ENCODE measurements at regions not wholly inside any gene's neighbourhood (a gene's known extent, or its start where the extent isn't known, plus 50 kb on each side); places are given as distances from the start of the nearest gene placed in this dataset.

DNA sequence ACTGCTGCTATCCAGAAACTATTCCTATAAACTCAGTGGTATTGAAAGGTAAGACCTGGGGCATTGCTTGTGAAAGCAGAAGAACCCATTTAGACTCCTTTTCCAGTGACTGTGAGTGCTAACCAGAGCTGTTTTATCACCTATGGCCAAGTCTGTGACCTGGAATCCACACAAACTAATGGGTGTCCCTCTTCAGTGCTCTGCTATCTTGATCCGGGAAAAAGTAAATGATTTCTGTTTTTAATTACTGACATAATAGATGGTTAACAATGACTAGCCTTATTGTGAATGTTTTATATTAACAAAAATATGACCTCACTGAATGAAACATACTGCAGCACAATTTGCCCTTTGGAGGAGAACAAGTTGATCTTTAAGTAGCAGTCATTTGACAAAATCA is 251.6 kb upstream of the MC4R start:
- no peak for DNase-seq
- no peaks in the 10 kb centered on the region for H3K4me1 Mint-ChIP-seq (ENCODE audit: low read depth)
- POLR2A ChIA-PET: no interaction called here
- no peak for ATAC-seq
- H3K27me3 Mint-ChIP-seq (ENCODE audit: low read depth): no peaks in the 10 kb centered on the region
- CTCF ChIA-PET: no interaction called here
- peaks cover under 1% of the 10 kb centered on the region for H3K9me3 Mint-ChIP-seq (ENCODE audit: insufficient read depth)
- H3K27ac Mint-ChIP-seq: no peak overlapping the region
- no peak overlapping the region for H3K4me3 Mint-ChIP-seq
- H3K36me3 Mint-ChIP-seq (ENCODE audit: low read depth): no peaks in the 10 kb centered on the region

GRCh38 chr18:60639836-60640235 is 267.3 kb upstream of the MC4R start:
- Mint-ChIP-seq H3K27ac (no peak overlapping the region), H3K27me3 (ENCODE audit: low read depth) (no peaks in the 10 kb centered on the region), H3K4me3 (no peak overlapping the region), H3K4me1 (ENCODE audit: low read depth) (no peaks in the 10 kb centered on the region), H3K9me3 (ENCODE audit: insufficient read depth) (peaks cover 11% of the 10 kb centered on the region), H3K36me3 (ENCODE audit: low read depth) (no peaks in the 10 kb centered on the region)
- ChIA-PET CTCF (no interaction called here), POLR2A (no interaction called here)
- ATAC-seq (no peak), DNase-seq (no peak)

- DNase-seq (no peak), ATAC-seq (no peak)
- Mint-ChIP-seq H3K4me3 (no peak overlapping the region), H3K4me1 (ENCODE audit: low read depth) (no peaks in the 10 kb centered on the region), H3K27ac (no peak overlapping the region), H3K27me3 (ENCODE audit: low read depth) (no peaks in the 10 kb centered on the region), H3K9me3 (ENCODE audit: insufficient read depth) (peaks cover 4% of the 10 kb centered on the region), H3K36me3 (ENCODE audit: low read depth) (no peaks in the 10 kb centered on the region)
- ChIA-PET CTCF (no interaction called here), POLR2A (no interaction called here)
These were observed 270.4 kb upstream of the MC4R start for GRCh38 chr18:60643009-60643408.

DNA sequence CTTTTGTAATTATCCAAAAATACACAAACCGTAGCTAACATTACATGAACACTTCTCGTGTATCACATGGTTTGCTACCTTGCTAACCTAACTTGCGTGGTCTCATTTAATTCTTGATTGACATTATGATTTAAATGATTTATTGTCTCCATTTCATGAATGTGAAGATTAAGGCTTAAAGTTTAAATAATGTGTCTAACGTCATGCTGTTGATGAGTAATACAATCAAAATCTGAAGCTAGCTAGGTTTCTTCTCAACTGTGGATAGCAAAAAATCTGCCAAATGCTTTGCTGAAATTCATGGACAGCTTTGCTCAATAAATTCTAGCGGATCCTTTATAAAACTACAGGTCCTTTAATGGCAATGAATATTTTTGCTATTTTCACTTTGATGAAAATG is 274.1 kb upstream of the MC4R start:
- ChIA-PET POLR2A (no interaction called here), CTCF (no interaction called here)
- H3K4me1 Mint-ChIP-seq (ENCODE audit: low read depth): no peaks in the 10 kb centered on the region
- no peak overlapping the region for H3K27ac Mint-ChIP-seq
- H3K9me3 Mint-ChIP-seq (ENCODE audit: insufficient read depth): no peaks in the 10 kb centered on the region
- H3K27me3 Mint-ChIP-seq (ENCODE audit: low read depth): no peaks in the 10 kb centered on the region
- no peak for DNase-seq
- ATAC-seq: no peak
- no peaks in the 10 kb centered on the region for H3K36me3 Mint-ChIP-seq (ENCODE audit: low read depth)
- H3K4me3 Mint-ChIP-seq: no peak overlapping the region

GRCh38 chr18:60649107-60649506 is 276.5 kb upstream of the MC4R start:
- ChIA-PET CTCF (no interaction called here), POLR2A (no interaction called here)
- H3K4me3 Mint-ChIP-seq: no peak overlapping the region
- ATAC-seq (no peak), DNase-seq (no peak)
- H3K27me3 Mint-ChIP-seq (ENCODE audit: low read depth): no peaks in the 10 kb centered on the region
- no peaks in the 10 kb centered on the region for H3K9me3 Mint-ChIP-seq (ENCODE audit: insufficient read depth)
- no peaks in the 10 kb centered on the region for H3K4me1 Mint-ChIP-seq (ENCODE audit: low read depth)
- no peak overlapping the region for H3K27ac Mint-ChIP-seq
- H3K36me3 Mint-ChIP-seq (ENCODE audit: low read depth): no peaks in the 10 kb centered on the region

DNA sequence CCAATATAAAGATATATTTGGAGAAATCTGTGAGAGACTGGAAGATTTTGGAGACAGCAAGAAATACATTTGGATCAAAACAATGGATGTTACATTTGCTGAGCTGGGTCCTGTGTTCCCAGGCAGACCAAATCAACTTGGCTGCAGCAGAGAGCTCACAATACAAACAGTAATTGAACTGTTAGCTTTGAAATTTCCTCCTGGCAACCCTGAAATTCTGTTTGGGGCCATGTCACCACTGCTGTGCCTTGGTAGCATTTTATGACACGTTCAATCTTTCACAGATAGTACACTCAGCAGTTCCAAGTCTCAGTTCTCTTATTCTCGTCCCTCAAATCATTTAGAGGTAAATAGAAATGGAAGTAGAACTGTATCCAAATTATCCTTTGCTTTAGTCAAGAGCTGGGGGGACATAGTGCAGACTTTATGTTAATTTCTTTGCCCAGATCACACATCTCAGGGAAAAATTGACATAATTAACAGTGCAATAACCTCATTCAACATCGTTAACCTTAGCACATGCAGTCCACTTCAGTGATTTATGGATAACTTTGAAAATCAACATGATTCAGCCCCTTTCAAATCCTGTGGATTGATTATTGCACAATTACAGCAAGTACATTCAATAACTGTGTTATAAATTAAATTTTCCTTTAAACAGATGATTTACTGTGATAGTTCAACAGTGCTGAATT is 277.4 kb upstream of the MC4R start:
- H3K9me3 Mint-ChIP-seq (ENCODE audit: insufficient read depth): no peaks in the 10 kb centered on the region
- no peaks in the 10 kb centered on the region for H3K36me3 Mint-ChIP-seq (ENCODE audit: low read depth)
- H3K4me3 Mint-ChIP-seq: no peak overlapping the region
- CTCF ChIA-PET: no interaction called here
- POLR2A ChIA-PET: no interaction called here
- H3K27me3 Mint-ChIP-seq (ENCODE audit: low read depth): no peaks in the 10 kb centered on the region
- no peak for DNase-seq
- no peaks in the 10 kb centered on the region for H3K4me1 Mint-ChIP-seq (ENCODE audit: low read depth)
- no peak for ATAC-seq
- H3K27ac Mint-ChIP-seq: no peak overlapping the region

DNA sequence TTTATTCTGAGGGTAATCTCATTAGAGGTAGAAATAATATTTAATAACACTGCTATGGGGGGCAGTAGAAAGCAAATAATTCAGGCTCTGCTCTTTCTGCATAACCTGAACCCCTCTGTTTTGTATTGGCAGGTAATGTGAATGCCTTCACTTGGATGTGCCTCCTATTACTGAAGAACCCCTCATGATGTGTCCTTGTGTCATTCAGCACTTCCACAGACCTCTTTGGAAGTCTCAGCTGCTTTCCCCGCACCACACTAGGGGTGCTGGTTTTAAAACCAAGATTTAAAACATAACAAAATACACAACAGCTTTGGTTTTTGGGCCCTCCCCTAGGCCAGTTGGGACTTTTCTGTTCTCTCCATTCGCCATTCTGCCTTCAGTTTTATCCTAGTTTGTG is 281.7 kb upstream of the MC4R start:
- ATAC-seq: no peak
- POLR2A ChIA-PET: no interaction called here
- CTCF ChIA-PET: no interaction called here

GRCh38 chr18:60656553-60656952 is 284.0 kb upstream of the MC4R start:
- POLR2A ChIA-PET: no interaction called here
- H3K4me3 Mint-ChIP-seq: no peak overlapping the region

More for the DNA sequence above, 281.7 kb upstream of the MC4R start:
- Mint-ChIP-seq H3K4me3 (no peak overlapping the region), H3K9me3 (ENCODE audit: insufficient read depth) (peaks cover 6% of the 10 kb centered on the region), H3K27ac (no peak overlapping the region), H3K27me3 (ENCODE audit: low read depth) (no peaks in the 10 kb centered on the region), H3K36me3 (ENCODE audit: low read depth) (no peaks in the 10 kb centered on the region), H3K4me1 (ENCODE audit: low read depth) (no peaks in the 10 kb centered on the region)
- no peak for DNase-seq

DNA sequence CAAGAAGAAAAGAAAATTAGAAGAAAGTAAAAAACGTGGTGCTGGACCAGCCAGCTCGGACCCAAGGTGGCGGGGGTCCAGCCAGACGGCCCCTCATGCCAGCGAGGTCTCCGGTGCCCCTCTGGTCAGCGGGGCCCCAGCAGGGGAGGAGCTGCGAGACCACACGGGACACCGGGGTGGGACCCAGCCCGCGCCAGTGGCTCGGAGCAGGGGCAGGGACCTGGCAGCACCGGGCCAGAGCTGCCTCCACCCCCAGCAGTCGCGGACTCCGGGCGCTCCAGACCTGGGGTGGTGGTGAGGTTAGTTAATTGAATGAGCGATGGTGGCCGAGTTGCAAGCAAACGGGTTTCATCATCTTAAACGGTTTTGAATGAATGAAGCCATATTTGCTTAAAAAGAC is 289.9 kb upstream of the MC4R start:
- H3K4me3 Mint-ChIP-seq: no peak overlapping the region
- peaks cover 8% of the 10 kb centered on the region for H3K9me3 Mint-ChIP-seq (ENCODE audit: insufficient read depth)
- no peak overlapping the region for H3K27ac Mint-ChIP-seq
- ChIA-PET CTCF (no interaction called here), POLR2A (no interaction called here)
- H3K36me3 Mint-ChIP-seq (ENCODE audit: low read depth): no peaks in the 10 kb centered on the region
- DNase-seq (no peak), ATAC-seq (no peak)
- H3K27me3 Mint-ChIP-seq (ENCODE audit: low read depth): no peaks in the 10 kb centered on the region
- no peaks in the 10 kb centered on the region for H3K4me1 Mint-ChIP-seq (ENCODE audit: low read depth)

More at GRCh38 chr18:60656553-60656952, 284.0 kb upstream of the MC4R start:
- no peak for DNase-seq
- Mint-ChIP-seq H3K9me3 (ENCODE audit: insufficient read depth) (peaks cover 6% of the 10 kb centered on the region), H3K27me3 (ENCODE audit: low read depth) (no peaks in the 10 kb centered on the region), H3K27ac (no peak overlapping the region), H3K4me1 (ENCODE audit: low read depth) (no peaks in the 10 kb centered on the region), H3K36me3 (ENCODE audit: low read depth) (no peaks in the 10 kb centered on the region)
- ATAC-seq: no peak
- CTCF ChIA-PET: no interaction called here

DNA sequence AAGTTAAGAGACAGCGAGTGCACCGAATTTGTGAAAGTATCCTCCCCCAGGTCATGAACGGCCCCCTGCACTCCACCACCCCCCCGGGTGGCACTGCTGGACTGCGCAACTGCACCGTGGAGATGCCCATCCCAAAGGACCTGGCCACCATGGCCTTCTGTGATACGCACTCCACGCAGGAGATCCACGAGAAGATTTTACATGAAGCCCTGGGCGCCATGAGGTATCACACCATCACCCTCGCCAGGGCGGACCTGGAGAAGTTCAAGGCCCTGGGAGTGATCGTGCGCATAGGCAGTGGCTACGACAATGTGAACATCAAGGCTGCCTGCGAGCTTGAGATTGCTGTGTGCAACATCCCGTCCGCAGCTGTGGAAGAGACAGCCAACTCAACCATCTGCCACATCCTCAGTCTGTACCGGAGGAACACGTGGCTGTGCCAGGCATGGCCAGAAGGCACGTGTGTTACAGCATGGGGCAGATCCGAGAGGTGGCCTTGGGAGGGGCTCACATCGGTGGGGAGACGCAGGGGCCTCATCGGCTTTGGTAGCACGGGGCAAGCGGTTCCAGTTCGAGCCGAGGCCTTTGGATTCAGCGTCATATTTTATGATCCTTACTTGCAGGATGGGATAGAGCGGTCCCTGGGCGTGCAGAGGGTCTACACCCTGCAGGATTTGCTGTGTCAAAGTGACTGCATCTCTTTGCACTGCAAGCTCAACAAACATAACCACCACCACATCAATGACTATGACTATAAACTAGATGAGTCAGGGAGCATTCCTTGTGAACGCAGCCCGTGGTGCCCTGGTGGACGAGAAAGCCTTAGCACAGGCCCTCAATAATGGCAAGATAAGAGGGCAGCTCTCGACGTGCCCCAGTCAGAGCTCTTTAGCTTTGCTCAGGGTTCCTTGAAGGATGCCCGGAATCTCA is 290.8 kb upstream of the MC4R start:
- no peaks in the 10 kb centered on the region for H3K4me1 Mint-ChIP-seq (ENCODE audit: low read depth)
- no peak overlapping the region for H3K4me3 Mint-ChIP-seq
- ATAC-seq: no peak
- no peaks in the 10 kb centered on the region for H3K27me3 Mint-ChIP-seq (ENCODE audit: low read depth)
- DNase-seq: no peak
- ChIA-PET CTCF (no interaction called here), POLR2A (no interaction called here)
- no peak overlapping the region for H3K27ac Mint-ChIP-seq
- peaks cover 8% of the 10 kb centered on the region for H3K9me3 Mint-ChIP-seq (ENCODE audit: insufficient read depth)
- H3K36me3 Mint-ChIP-seq (ENCODE audit: low read depth): no peaks in the 10 kb centered on the region

- no peak for ATAC-seq
- DNase-seq: no peak
- Mint-ChIP-seq H3K27me3 (ENCODE audit: low read depth) (no peaks in the 10 kb centered on the region), H3K36me3 (ENCODE audit: low read depth) (no peaks in the 10 kb centered on the region), H3K4me3 (no peak overlapping the region), H3K9me3 (ENCODE audit: insufficient read depth) (peaks cover 8% of the 10 kb centered on the region), H3K4me1 (ENCODE audit: low read depth) (no peaks in the 10 kb centered on the region), H3K27ac (no peak overlapping the region)
- POLR2A ChIA-PET: no interaction called here
- CTCF ChIA-PET: no interaction called here
These were observed 292.2 kb upstream of the MC4R start for GRCh38 chr18:60664736-60665135.

DNA sequence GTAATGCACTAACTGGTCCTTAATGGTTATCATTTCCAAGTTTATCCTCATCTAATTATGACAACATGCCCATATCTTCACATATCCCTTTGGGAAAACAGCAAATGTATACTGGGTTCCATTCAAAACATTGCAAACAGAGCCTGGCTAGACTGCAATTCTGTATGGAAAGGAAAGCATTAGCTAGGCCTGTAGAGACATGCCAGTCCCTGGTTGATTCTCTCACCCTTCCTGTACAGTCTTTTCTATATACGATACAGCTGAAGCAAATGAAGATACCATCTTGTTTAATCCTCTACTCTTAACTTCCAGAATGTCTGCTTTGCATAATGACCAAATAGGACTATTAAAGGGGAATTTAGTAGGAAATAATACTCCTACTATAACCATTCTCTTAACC is 294.4 kb upstream of the MC4R start:
- H3K4me3 Mint-ChIP-seq: no peak overlapping the region
- peaks cover 8% of the 10 kb centered on the region for H3K9me3 Mint-ChIP-seq (ENCODE audit: insufficient read depth)
- no peaks in the 10 kb centered on the region for H3K27me3 Mint-ChIP-seq (ENCODE audit: low read depth)
- H3K36me3 Mint-ChIP-seq (ENCODE audit: low read depth): no peaks in the 10 kb centered on the region
- DNase-seq (no peak), ATAC-seq (no peak)
- ChIA-PET CTCF (no interaction called here), POLR2A (no interaction called here)
- no peaks in the 10 kb centered on the region for H3K4me1 Mint-ChIP-seq (ENCODE audit: low read depth)
- no peak overlapping the region for H3K27ac Mint-ChIP-seq

All from activated CD8-positive, alpha-beta T cell treated with anti-CD3 and anti-CD28 coated beads, Interleukin-2, amount 10 ng/mL, durations not matched to agents 7 days and 5 days (primary cell).